Peyer's patch (tissue), 4 donors: ENCODE measurements at regions not wholly inside any gene's neighbourhood (a gene's known extent, or its start where the extent isn't known, plus 50 kb on each side); places are given as distances from the start of the nearest gene placed in this dataset.
"Not testable (repeated sequence)": the region's sequence is repeated elsewhere in the genome, so short reads cannot be mapped to it uniquely, and the experiment has no call there.

Experiments used
- DNase-seq, 3 donors: peaks; one replicate each; pipeline ENCODE4 v3.0.0-alpha.2; 2017 to 2019
- H3K27ac ChIP-seq, 4 donors: fragments of 200-600 bp; sonication (generic); one replicate each; pipeline ENCODE4 v1.5.1; 2016 to 2019
- H3K27me3 ChIP-seq, 2 donors: fragments of 200-600 bp; sonication (generic); one replicate each; pipeline ENCODE4 v1.5.1; 2019
- H3K36me3 ChIP-seq, 3 donors: fragments of 200-600 bp; sonication (generic); one replicate each; pipeline ENCODE4 v1.5.1; 2016 to 2019
- H3K4me1 ChIP-seq, 4 donors: fragments of 200-600 bp; sonication (generic); one replicate each; pipeline ENCODE4 v1.5.1; 2016 to 2019
- H3K4me3 ChIP-seq, 4 donors: fragments of 200-600 bp; sonication (generic); 1 replicate in 3 of 4; 2 replicates in 1 of 4; pipeline ENCODE4 v1.5.1; 2016 to 2019; ENCODE audit warnings: mild to moderate bottlenecking in 1 of 4
- H3K9me3 ChIP-seq, 4 donors: fragments of 200-600 bp; sonication (generic); one replicate each; pipeline ENCODE4 v1.5.1; 2016 to 2019; ENCODE audit warnings: mild to moderate bottlenecking in 1 of 4
- CTCF ChIP-seq, 6 experiments: fragments of 450-650 bp in 4 of 6; fragments of 200-600 bp in 2 of 6; sonication (generic) in 1 of 6; IDR thresholded peaks; one replicate each; pipeline ENCODE4 v1.5.1; 2017 to 2019; ENCODE audit warnings: antibody characterized with exemption in 6 of 6, mild to moderate bottlenecking in 3 of 6, moderate library complexity in 1 of 6
- POLR2A ChIP-seq, 2 donors: fragments of 450-650 bp; IDR thresholded peaks; one replicate each; pipeline ENCODE4 v1.5.1; 2017; ENCODE audit warnings: antibody characterized with exemption in 2 of 2, mild to moderate bottlenecking in 2 of 2, moderate library complexity in 2 of 2

GRCh38 chr2:187050409-187050998 is 201.5 kb upstream of the ZSWIM2 start:
- Histone ChIP-seq H3K27me3 (no peaks in the 10 kb centered on the region), H3K4me3 (no peak overlapping the region), H3K36me3 (no peaks in the 10 kb centered on the region), H3K4me1 (no peaks in the 10 kb centered on the region), H3K9me3 (no peaks in the 10 kb centered on the region), H3K27ac (no peak overlapping the region)
- TF ChIP-seq POLR2A (IDR thresholded peaks at IDR 0.05) (no peak), CTCF (IDR thresholded peaks at IDR 0.05) (no peak)
- DNase-seq = no peak

GRCh38 chr2:187037310-187037709 is 188.3 kb upstream of the ZSWIM2 start:
- H3K27me3 ChIP-seq = no peaks in the 10 kb centered on the region
- no peak overlapping the region for H3K4me3 ChIP-seq
- no peak overlapping the region for H3K27ac ChIP-seq
- TF ChIP-seq POLR2A (IDR thresholded peaks at IDR 0.05) (no peak), CTCF (IDR thresholded peaks at IDR 0.05) (no peak)
- H3K36me3 ChIP-seq = no peaks in the 10 kb centered on the region
- H3K9me3 ChIP-seq = no peaks in the 10 kb centered on the region
- no peak for DNase-seq
- no peaks in the 10 kb centered on the region for H3K4me1 ChIP-seq

- no peak overlapping the region for H3K4me3 ChIP-seq
- H3K36me3 ChIP-seq = no peaks in the 10 kb centered on the region
- H3K4me1 ChIP-seq = no peaks in the 10 kb centered on the region
- H3K27ac ChIP-seq = no peak overlapping the region
- H3K27me3 ChIP-seq = no peaks in the 10 kb centered on the region
- H3K9me3 ChIP-seq = no peaks in the 10 kb centered on the region
- TF ChIP-seq POLR2A (IDR thresholded peaks at IDR 0.05) (no peak), CTCF (IDR thresholded peaks at IDR 0.05) (no peak)
- no peak for DNase-seq
These were observed 185.5 kb upstream of the ZSWIM2 start for GRCh38 chr2:187034434-187034833.

- Histone ChIP-seq H3K4me3 (no peak overlapping the region), H3K9me3 (no peaks in the 10 kb centered on the region), H3K27ac (no peak overlapping the region), H3K27me3 (no peaks in the 10 kb centered on the region), H3K36me3 (no peaks in the 10 kb centered on the region), H3K4me1 (no peaks in the 10 kb centered on the region)
- no peak for TF ChIP-seq POLR2A (IDR thresholded peaks at IDR 0.05)
- TF ChIP-seq CTCF (IDR thresholded peaks at IDR 0.05) = no peak
- no peak for DNase-seq
These were observed 175.8 kb upstream of the ZSWIM2 start for GRCh38 chr2:187024739-187025138.

GRCh38 chr2:187023996-187024395 is 175.0 kb upstream of the ZSWIM2 start:
- not testable (repeated sequence) for H3K4me1 ChIP-seq, H3K36me3 ChIP-seq, DNase-seq

GRCh38 chr2:187017438-187017837 is 168.5 kb upstream of the ZSWIM2 start:
- no peaks in the 10 kb centered on the region for H3K27me3 ChIP-seq
- DNase-seq = no peak
- H3K4me3 ChIP-seq = no peak overlapping the region
- H3K4me1 ChIP-seq = no peaks in the 10 kb centered on the region
- no peak overlapping the region for H3K27ac ChIP-seq
- TF ChIP-seq CTCF (IDR thresholded peaks at IDR 0.05) = no peak
- TF ChIP-seq POLR2A (IDR thresholded peaks at IDR 0.05) = no peak
- no peaks in the 10 kb centered on the region for H3K9me3 ChIP-seq
- no peaks in the 10 kb centered on the region for H3K36me3 ChIP-seq

More at GRCh38 chr2:187023996-187024395, 175.0 kb upstream of the ZSWIM2 start:
- not testable (repeated sequence) for H3K9me3 ChIP-seq, H3K27me3 ChIP-seq, H3K27ac ChIP-seq, H3K4me3 ChIP-seq
